ENCODE measurements at regions not wholly inside any gene's neighbourhood (a gene's known extent, or its start where the extent isn't known, plus 50 kb on each side); places are given as distances from the start of the nearest gene placed in this dataset.

DNA sequence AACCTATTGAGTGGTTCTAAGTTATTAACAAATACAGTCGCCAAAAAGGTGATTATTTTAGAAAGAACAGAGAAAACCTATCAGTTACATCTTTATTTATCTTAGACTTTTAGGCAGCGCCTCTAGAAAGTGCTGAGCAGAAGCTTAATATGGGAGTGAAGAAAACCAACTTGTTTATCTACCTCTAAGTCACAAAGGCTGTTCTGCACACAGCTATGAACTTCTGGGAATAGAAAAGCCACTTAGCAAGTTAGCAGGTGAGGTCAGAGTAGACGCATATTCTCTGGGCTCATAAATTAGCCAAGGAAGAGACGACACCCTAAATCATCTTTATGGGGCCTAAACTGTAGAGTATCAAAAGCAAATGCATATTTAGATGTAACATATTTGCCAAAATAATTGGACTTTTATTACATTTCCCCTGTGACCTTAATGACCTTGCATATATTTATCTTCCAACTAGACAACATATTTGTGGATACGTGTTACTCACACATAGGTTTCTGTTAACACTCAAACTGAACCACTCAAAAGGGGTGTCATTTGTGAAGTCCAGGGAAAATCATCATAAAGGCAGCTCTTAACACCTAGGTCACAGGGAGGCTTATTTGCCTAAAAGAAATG, 267.1 kb downstream of the ADGB start:
- Mint-ChIP-seq H3K27ac (no peak overlapping the region), H3K9me3 (no peaks in the 10 kb centered on the region), H3K4me3 (no peak overlapping the region), H3K4me1 (no peaks in the 10 kb centered on the region), H3K27me3 (no peaks in the 10 kb centered on the region), H3K36me3 (no peaks in the 10 kb centered on the region)

DNA sequence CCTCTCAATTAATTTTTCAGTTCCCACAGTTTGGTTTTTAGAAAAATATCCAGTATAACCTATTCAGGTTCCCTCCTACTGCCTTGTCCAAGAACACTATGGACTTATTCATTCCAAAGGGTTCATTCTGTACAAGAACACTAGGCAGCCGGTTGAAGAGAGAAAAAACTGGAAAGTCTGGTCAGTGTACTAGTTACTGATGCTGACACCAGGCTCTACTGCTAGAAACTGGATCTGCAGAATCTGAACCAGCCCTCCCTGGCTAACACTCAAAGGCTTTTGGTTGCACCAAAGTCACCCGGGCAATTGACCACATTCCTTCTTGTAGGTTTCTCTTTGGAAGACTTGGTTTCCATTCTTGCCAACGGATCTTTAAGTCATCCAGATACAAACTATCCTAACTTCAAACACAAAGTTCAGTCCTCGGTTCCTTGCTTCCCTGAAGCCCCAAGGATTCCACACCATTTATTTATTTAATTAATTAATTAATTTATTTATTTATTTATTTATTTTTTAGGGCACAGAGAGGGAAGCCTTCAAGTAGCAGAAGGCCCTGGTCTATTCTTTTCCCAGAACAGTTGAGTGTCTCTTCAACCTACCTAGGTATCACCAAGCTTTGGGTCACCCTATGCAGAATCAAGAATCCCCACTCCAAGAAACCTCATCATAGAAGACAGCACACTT, 268.1 kb downstream of the ADGB start:
- H3K36me3 Mint-ChIP-seq, result no peaks in the 10 kb centered on the region
- no peak overlapping the region for H3K27ac Mint-ChIP-seq
- no peak overlapping the region for H3K4me3 Mint-ChIP-seq
- no peaks in the 10 kb centered on the region for H3K27me3 Mint-ChIP-seq
- no peaks in the 10 kb centered on the region for H3K4me1 Mint-ChIP-seq
- no peaks in the 10 kb centered on the region for H3K9me3 Mint-ChIP-seq

DNA sequence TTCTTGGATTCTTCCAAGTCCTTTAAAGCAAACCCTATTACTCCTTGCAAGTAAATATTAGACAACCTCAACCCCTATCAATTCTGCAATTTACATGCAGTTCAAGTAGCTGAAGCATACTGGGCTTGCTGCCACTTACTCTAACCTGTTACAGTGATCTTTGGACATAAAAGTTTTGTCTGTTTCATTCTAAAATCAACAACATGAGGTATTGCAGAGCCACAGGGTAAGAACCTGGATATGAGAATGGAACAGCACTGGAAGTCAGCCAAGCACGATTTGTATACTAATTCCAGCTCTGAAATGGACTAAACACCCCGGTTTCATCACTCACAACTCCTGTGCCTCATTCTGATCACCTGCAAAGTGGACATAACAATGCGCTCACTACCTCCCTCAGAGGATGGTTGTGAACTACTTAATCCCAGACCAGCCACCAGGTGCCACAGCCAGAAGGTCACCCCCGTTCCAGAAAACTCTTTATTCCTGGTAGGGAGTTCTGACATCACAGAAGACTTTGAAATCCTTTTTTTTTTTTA, 270.0 kb downstream of the ADGB start:
- no peaks in the 10 kb centered on the region for H3K4me1 Mint-ChIP-seq
- H3K36me3 Mint-ChIP-seq, result no peaks in the 10 kb centered on the region
- no peaks in the 10 kb centered on the region for H3K9me3 Mint-ChIP-seq
- H3K27me3 Mint-ChIP-seq, result no peaks in the 10 kb centered on the region
- H3K4me3 Mint-ChIP-seq, result no peak overlapping the region
- H3K27ac Mint-ChIP-seq, result no peak overlapping the region

- Mint-ChIP-seq H3K4me1 (peaks cover 1% of the 10 kb centered on the region), H3K4me3 (no peak overlapping the region), H3K27ac (peak overlapping the region; percentile 26), H3K36me3 (no peaks in the 10 kb centered on the region), H3K27me3 (no peaks in the 10 kb centered on the region), H3K9me3 (no peaks in the 10 kb centered on the region)
Observed at GRCh38 chr6:146870760-146871159, 272.0 kb downstream of the ADGB start.

- Mint-ChIP-seq H3K4me1 (peaks cover 12% of the 10 kb centered on the region), H3K4me3 (no peak overlapping the region), H3K27ac (no peak overlapping the region), H3K36me3 (no peaks in the 10 kb centered on the region), H3K9me3 (no peaks in the 10 kb centered on the region), H3K27me3 (peaks cover under 1% of the 10 kb centered on the region)
Observed at GRCh38 chr6:146871611-146872425, 273.0 kb downstream of the ADGB start.

GRCh38 chr6:146872426-146872785, 273.6 kb downstream of the ADGB start:
- H3K27ac Mint-ChIP-seq, result no peak overlapping the region
- peaks cover 2% of the 10 kb centered on the region for H3K27me3 Mint-ChIP-seq
- no peak overlapping the region for H3K4me3 Mint-ChIP-seq
- H3K36me3 Mint-ChIP-seq, result no peaks in the 10 kb centered on the region
- H3K9me3 Mint-ChIP-seq, result no peaks in the 10 kb centered on the region
- peaks cover 17% of the 10 kb centered on the region for H3K4me1 Mint-ChIP-seq

DNA sequence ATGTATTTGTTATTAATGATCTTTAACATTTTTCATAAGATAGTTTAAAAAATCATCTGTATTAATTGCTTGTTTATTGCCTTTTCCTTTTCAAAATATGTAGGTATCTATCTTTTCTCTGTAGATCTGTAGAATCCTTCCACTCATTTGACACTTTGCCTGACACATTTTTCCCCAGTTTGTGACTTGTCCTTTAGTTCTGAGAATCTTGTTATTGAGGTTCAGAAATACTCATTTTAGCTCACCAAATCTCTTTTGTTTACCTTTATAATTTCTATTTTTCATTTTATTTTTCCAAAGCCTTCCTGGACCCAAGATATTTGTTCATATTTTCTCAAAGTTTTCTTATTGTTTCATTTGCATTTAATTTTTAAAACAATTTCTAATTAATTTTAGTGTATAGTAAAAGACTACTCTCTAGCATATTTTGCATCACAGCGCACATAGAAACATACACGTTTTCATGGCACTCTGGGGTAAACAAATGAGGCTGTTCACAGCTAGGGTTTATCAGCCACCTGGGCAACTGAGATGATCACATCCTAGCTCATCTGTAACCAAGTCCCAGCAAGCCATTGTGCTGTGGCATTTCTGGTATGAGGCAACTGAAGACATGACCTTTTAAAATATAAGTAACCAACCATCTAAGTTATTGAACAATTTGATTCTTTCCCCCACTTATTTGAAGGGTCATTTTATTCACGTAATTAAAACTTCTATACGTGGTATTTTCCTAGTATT, 275.7 kb downstream of the ADGB start:
- Mint-ChIP-seq H3K27me3 (peaks cover 2% of the 10 kb centered on the region), H3K27ac (no peak overlapping the region), H3K36me3 (no peaks in the 10 kb centered on the region), H3K9me3 (no peaks in the 10 kb centered on the region), H3K4me1 (peaks cover 17% of the 10 kb centered on the region), H3K4me3 (no peak overlapping the region)

DNA sequence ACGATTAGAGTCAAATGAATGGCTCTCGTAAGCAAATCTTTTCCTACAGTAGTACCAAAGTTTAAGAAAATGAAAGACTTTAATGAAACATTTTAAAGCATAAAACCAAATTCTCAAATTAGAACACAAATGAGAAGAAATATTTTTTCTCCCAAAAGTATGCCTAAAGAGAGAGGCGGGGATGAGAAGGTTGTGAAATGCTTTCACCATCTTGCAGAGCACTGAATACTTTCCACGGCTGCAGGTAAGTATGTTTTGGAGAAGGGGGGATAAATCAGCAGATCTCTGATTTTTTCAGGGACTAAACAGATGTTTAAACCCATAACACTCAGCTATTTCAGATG, 277.1 kb downstream of the ADGB start:
- Mint-ChIP-seq H3K36me3 (no peaks in the 10 kb centered on the region), H3K4me1 (peaks cover 17% of the 10 kb centered on the region), H3K27me3 (peaks cover 2% of the 10 kb centered on the region), H3K4me3 (no peak overlapping the region), H3K9me3 (no peaks in the 10 kb centered on the region), H3K27ac (no peak overlapping the region)

DNA sequence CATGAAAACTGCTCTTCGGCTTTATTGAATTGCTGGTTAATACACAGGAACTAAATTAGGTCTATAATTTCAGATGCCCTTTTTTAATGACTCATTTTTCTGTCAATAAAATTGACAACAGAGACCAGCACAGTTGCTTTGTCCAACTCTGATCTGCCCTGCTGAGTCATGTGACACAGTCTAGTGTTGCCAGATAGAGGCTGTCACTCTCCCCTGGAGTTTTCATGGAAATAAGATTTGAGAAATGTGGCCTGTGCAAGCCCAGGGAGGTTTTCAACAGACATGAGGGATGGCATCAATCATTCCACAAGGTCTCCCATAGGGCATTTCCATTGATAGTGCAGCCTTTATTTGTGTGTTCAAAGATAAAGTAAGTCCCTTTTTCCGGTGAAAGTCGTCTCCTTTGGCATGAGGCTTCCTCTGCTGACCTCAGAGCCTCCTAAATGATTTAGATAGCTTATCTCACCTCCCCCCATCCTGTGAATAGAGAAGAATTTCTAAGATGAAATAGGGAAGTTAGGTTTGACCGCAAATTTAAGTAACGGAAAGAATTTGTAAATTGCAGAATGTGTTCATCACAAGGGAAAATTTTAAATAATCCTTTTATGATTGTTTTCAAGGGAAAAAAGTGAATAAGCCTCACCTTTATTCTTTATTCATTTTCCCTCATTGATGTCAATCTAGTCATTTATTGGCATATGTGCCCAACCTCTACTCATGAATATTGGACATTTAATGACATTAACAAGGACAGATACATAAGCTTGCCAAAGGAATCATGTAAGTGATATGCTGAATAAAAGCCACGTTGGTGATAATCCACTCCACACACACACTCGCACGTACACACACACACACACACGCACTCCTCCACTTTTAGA, 277.7 kb downstream of the ADGB start:
- Mint-ChIP-seq H3K4me1 (peaks cover 17% of the 10 kb centered on the region), H3K27me3 (peaks cover 2% of the 10 kb centered on the region), H3K36me3 (no peaks in the 10 kb centered on the region), H3K9me3 (no peaks in the 10 kb centered on the region), H3K4me3 (no peak overlapping the region), H3K27ac (peak overlapping the region; percentile 57)

DNA sequence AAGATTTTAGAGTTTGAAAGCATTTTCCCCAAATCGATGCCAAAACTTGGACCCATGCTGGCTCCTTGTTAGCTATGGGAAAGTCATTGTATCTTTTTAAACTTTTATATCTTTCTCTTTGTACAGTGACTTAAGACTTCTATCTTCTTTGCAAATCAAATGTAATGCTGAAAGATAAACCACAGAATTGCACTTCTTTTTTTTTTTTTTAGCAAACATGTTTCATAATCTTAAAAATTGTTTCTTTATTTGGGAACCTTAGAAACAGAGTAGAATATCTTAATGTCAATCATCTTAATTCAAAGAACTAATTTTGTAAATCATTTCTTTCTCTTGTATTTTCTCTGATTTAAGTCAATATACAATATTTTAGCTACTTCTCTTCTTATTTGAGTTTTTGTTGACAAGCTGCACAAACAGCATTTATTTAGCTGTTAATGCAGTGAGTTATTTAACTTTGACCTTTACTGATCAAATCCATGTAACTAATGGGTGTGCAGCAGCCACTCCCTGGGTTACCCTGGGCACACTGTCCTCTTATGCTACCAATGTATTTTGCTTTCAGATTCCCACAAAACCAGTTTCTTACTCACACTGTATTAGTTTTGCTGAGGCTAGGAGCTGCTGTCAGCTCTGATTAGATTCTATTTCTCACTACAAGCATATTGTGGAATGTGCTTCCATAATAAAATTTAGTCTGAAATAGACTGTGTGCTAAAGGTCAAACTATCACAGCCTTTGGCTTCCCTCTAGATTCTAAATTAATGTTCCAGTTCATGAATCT, 279.6 kb downstream of the ADGB start:
- H3K4me3 Mint-ChIP-seq, result no peak overlapping the region
- H3K27ac Mint-ChIP-seq, result no peak overlapping the region
- peaks cover 17% of the 10 kb centered on the region for H3K4me1 Mint-ChIP-seq
- peaks cover 4% of the 10 kb centered on the region for H3K27me3 Mint-ChIP-seq
- no peaks in the 10 kb centered on the region for H3K9me3 Mint-ChIP-seq
- no peaks in the 10 kb centered on the region for H3K36me3 Mint-ChIP-seq

DNA sequence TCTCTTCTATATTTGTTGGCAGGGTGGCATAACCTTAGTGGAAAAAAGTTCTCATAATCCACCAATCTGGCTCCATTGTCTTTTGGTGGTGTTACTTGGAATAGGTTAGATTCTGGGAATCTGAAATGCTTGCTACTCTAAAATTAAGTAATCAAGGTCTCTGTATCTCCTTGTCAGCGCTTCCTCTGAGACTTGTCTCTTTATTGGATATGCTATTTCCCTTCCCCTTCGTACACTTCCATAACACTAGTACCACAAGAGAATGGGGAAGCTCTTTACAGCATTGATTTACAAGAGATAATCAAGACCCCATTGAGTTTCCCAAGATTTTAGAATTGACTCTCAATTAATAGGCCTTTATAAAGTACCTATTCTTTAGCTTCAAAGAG, 280.2 kb downstream of the ADGB start:
- Mint-ChIP-seq H3K27me3 (peaks cover 4% of the 10 kb centered on the region), H3K27ac (no peak overlapping the region), H3K36me3 (no peaks in the 10 kb centered on the region), H3K4me3 (no peak overlapping the region), H3K9me3 (no peaks in the 10 kb centered on the region), H3K4me1 (peaks cover 17% of the 10 kb centered on the region)

DNA sequence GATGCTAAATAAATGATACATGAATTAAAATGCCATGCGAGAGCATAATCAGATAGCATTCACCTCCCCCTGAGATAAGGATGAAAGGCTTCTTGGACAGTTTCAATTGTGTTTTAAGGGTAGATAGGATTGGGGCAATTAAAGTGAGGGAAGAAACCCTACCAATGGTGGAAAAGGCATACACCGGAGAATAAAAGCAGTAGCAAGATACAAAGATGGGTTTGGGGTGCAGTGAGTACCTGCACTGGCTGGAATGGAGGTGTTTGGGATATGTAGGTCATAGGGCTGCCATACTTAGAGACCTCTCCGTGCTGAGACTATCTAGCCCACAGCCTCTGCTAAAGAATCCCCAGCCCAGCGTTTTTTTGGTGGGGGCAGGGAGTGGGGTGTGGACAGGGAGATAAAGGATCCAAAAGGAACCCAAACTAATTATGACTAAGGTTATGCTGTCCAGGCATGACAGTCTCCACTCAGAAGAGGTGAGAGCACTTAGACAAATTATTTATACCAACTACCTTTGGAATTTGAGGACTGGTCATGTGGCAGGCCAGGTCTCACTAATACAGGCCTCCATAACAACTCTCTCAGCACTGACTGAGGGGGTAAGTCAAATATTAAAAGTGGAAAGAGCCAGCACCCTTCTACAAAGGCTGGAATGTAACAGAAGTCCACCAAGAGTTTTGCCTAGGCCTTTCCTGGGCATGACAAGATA, 280.8 kb downstream of the ADGB start:
- no peaks in the 10 kb centered on the region for H3K9me3 Mint-ChIP-seq
- no peak overlapping the region for H3K4me3 Mint-ChIP-seq
- peaks cover 4% of the 10 kb centered on the region for H3K27me3 Mint-ChIP-seq
- H3K36me3 Mint-ChIP-seq, result no peaks in the 10 kb centered on the region
- H3K27ac Mint-ChIP-seq, result no peak overlapping the region
- peaks cover 17% of the 10 kb centered on the region for H3K4me1 Mint-ChIP-seq

DNA sequence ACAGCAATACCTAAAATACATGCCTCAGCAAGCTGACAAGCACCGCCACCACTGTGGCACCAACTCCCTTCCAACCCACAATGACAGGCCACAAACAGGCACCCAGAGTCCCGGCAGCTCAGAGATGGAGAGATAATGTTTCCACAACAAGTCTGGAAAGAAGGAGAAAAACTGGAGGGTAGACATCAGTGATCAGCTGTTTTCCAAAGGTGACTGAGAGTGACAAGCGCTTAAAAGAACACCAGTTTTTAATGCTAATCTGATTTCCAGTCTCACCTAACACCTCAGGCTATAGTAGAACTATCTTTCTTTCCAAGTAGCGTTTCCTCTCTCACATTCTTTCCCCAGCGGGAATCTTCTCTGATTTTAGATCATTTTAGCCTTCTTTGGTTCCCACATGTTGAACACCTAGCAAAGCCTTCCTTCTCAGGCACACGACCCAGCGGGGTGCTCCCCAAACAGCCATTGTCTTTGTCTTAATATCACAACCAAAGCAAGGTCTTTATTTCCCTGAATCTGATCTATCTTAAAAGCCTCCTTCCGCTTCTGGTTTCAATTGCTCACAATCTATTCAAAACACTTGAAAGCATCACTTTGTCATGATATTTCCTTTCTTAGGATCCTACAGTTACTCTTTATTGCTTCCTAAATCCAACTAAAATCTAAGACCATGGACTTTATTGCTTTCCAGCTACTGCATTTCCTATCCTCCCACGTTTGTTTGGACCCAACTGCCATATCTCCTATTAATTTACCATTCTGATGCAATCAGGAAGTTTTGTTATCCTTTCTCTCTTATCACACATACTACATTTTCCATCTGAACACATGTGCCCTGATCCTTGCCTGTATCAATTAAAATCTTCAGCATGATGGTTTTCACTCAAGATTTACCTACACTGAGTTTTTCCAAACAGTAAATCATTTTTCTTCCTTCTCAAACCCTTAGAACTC, 282.7 kb downstream of the ADGB start:
- peaks cover 4% of the 10 kb centered on the region for H3K27me3 Mint-ChIP-seq
- H3K27ac Mint-ChIP-seq, result no peak overlapping the region
- H3K36me3 Mint-ChIP-seq, result no peaks in the 10 kb centered on the region
- peaks cover 8% of the 10 kb centered on the region for H3K4me1 Mint-ChIP-seq
- no peaks in the 10 kb centered on the region for H3K9me3 Mint-ChIP-seq
- H3K4me3 Mint-ChIP-seq, result no peak overlapping the region

Data from activated naive CD4-positive, alpha-beta T cell treated with anti-CD3 and anti-CD28 coated beads, Interleukin-2, amount 50 U/mL, for 24 hours (primary cell).